ENCODE measurements at regions not wholly inside any gene's neighbourhood (a gene's known extent, or its start where the extent isn't known, plus 50 kb on each side); places are given as distances from the start of the nearest gene placed in this dataset.
"Not testable (repeated sequence)": the region's sequence is repeated elsewhere in the genome, so short reads cannot be mapped to it uniquely, and the experiment has no call there.

GRCh38 chr4:9024866-9025265, 145.3 kb upstream of the FAM90A26 start:
- H3K36me3 Mint-ChIP-seq (ENCODE audit: low read depth); H3K27ac Mint-ChIP-seq; DNase-seq; CTCF ChIA-PET; H3K27me3 Mint-ChIP-seq; H3K9me3 Mint-ChIP-seq; H3K4me3 Mint-ChIP-seq; POLR2A ChIA-PET; intact Hi-C loops (cut with micrococcal nuclease); ATAC-seq; H3K4me1 Mint-ChIP-seq (ENCODE audit: low read depth): not testable (repeated sequence)

GRCh38 chr4:9009792-9010191, 138.2 kb upstream of the HMX1 start:
- ATAC-seq; H3K9me3 Mint-ChIP-seq; H3K4me3 Mint-ChIP-seq; H3K4me1 Mint-ChIP-seq (ENCODE audit: low read depth); H3K36me3 Mint-ChIP-seq (ENCODE audit: low read depth); H3K27ac Mint-ChIP-seq; DNase-seq; POLR2A ChIA-PET; H3K27me3 Mint-ChIP-seq; CTCF ChIA-PET; intact Hi-C loops (cut with micrococcal nuclease): not testable (repeated sequence)

- H3K27me3 Mint-ChIP-seq; H3K9me3 Mint-ChIP-seq; DNase-seq; intact Hi-C loops (cut with micrococcal nuclease); H3K4me1 Mint-ChIP-seq (ENCODE audit: low read depth); H3K36me3 Mint-ChIP-seq (ENCODE audit: low read depth); POLR2A ChIA-PET; CTCF ChIA-PET; H3K27ac Mint-ChIP-seq; ATAC-seq; H3K4me3 Mint-ChIP-seq: not testable (repeated sequence)
These were observed 136.8 kb upstream of the HMX1 start for GRCh38 chr4:9008407-9008806.

GRCh38 chr4:9001153-9001552, 129.5 kb upstream of the HMX1 start:
- ATAC-seq; H3K9me3 Mint-ChIP-seq; intact Hi-C loops (cut with micrococcal nuclease); H3K27ac Mint-ChIP-seq; DNase-seq; H3K36me3 Mint-ChIP-seq (ENCODE audit: low read depth); H3K4me1 Mint-ChIP-seq (ENCODE audit: low read depth); H3K4me3 Mint-ChIP-seq; POLR2A ChIA-PET: not testable (repeated sequence)
- peaks cover 18% of the 10 kb centered on the region for H3K27me3 Mint-ChIP-seq
- CTCF ChIA-PET: interaction anchor here (0.6 to 1.3 kb wide), 17 partner anchors 11 to 380 kb away, joined by 3 to 8 read pairs (median 4); no protein-coding TSS in a partner anchor

GRCh38 chr4:9000505-9001001, 128.9 kb upstream of the HMX1 start:
- H3K27me3 Mint-ChIP-seq: peaks cover 16% of the 10 kb centered on the region
- DNase-seq: peak; percentile 53
- ATAC-seq; H3K27ac Mint-ChIP-seq; POLR2A ChIA-PET; H3K9me3 Mint-ChIP-seq; H3K4me3 Mint-ChIP-seq; H3K36me3 Mint-ChIP-seq (ENCODE audit: low read depth); intact Hi-C loops (cut with micrococcal nuclease); H3K4me1 Mint-ChIP-seq (ENCODE audit: low read depth): not testable (repeated sequence)
- peak; percentile 70 for TF ChIP-seq CTCF (IDR thresholded peaks at IDR 0.05)
- CTCF ChIA-PET: interaction anchor here (0.6 to 1.3 kb wide), 17 partner anchors 10 to 381 kb away, joined by 3 to 8 read pairs (median 4); no protein-coding TSS in a partner anchor

- H3K4me1 Mint-ChIP-seq (ENCODE audit: low read depth); DNase-seq; ATAC-seq; H3K4me3 Mint-ChIP-seq; H3K27ac Mint-ChIP-seq; H3K27me3 Mint-ChIP-seq; H3K36me3 Mint-ChIP-seq (ENCODE audit: low read depth); CTCF ChIA-PET; intact Hi-C loops (cut with micrococcal nuclease); POLR2A ChIA-PET; H3K9me3 Mint-ChIP-seq: not testable (repeated sequence)
These were observed 121.3 kb upstream of the HMX1 start for GRCh38 chr4:8992981-8993380.

- H3K36me3 Mint-ChIP-seq (ENCODE audit: low read depth); DNase-seq; H3K9me3 Mint-ChIP-seq; H3K27ac Mint-ChIP-seq; ATAC-seq; POLR2A ChIA-PET; H3K27me3 Mint-ChIP-seq; CTCF ChIA-PET; H3K4me1 Mint-ChIP-seq (ENCODE audit: low read depth); intact Hi-C loops (cut with micrococcal nuclease); H3K4me3 Mint-ChIP-seq: not testable (repeated sequence)
These were observed 119.8 kb upstream of the HMX1 start for GRCh38 chr4:8991449-8991848.

GRCh38 chr4:8990341-8990740, 118.7 kb upstream of the HMX1 start:
- H3K9me3 Mint-ChIP-seq; H3K27me3 Mint-ChIP-seq; H3K27ac Mint-ChIP-seq; ATAC-seq; H3K4me3 Mint-ChIP-seq; intact Hi-C loops (cut with micrococcal nuclease); POLR2A ChIA-PET; H3K36me3 Mint-ChIP-seq (ENCODE audit: low read depth); DNase-seq; H3K4me1 Mint-ChIP-seq (ENCODE audit: low read depth): not testable (repeated sequence)
- CTCF ChIA-PET: interaction anchor here (1.4 kb wide), 1 partner anchor 10 kb away, joined by 4 read pairs; no protein-coding TSS in a partner anchor

- intact Hi-C loops (cut with micrococcal nuclease); H3K36me3 Mint-ChIP-seq (ENCODE audit: low read depth); H3K4me1 Mint-ChIP-seq (ENCODE audit: low read depth); CTCF ChIA-PET; DNase-seq; H3K27ac Mint-ChIP-seq; ATAC-seq; H3K9me3 Mint-ChIP-seq; H3K4me3 Mint-ChIP-seq; H3K27me3 Mint-ChIP-seq; POLR2A ChIA-PET: not testable (repeated sequence)
These were observed 114.1 kb upstream of the HMX1 start for GRCh38 chr4:8985786-8986185.

- H3K36me3 Mint-ChIP-seq (ENCODE audit: low read depth); DNase-seq; H3K27ac Mint-ChIP-seq; intact Hi-C loops (cut with micrococcal nuclease); H3K4me1 Mint-ChIP-seq (ENCODE audit: low read depth); H3K4me3 Mint-ChIP-seq; CTCF ChIA-PET; H3K9me3 Mint-ChIP-seq; H3K27me3 Mint-ChIP-seq; ATAC-seq; POLR2A ChIA-PET: not testable (repeated sequence)
These were observed 113.0 kb upstream of the HMX1 start for GRCh38 chr4:8984641-8985040.

GRCh38 chr4:8983921-8984320, 112.3 kb upstream of the HMX1 start:
- H3K27me3 Mint-ChIP-seq; H3K4me1 Mint-ChIP-seq (ENCODE audit: low read depth); intact Hi-C loops (cut with micrococcal nuclease); H3K36me3 Mint-ChIP-seq (ENCODE audit: low read depth); H3K4me3 Mint-ChIP-seq; POLR2A ChIA-PET; H3K9me3 Mint-ChIP-seq; DNase-seq; H3K27ac Mint-ChIP-seq; CTCF ChIA-PET; ATAC-seq: not testable (repeated sequence)
